ENCODE measurements at regions not wholly inside any gene's neighbourhood (a gene's known extent, or its start where the extent isn't known, plus 50 kb on each side); places are given as distances from the start of the nearest gene placed in this dataset.
A peak's percentile ranks its signal among the peaks of the same experiment; 100 is the strongest.

GRCh38 chr2:19119326-19120001, 239.0 kb downstream of the OSR1 start (continued):
- no peak for TF ChIP-seq ARID3A (IDR thresholded peaks at IDR 0.05; ENCODE audit: low read depth, low read length)

- Histone ChIP-seq H3K4me1 (ENCODE audit: insufficient read depth, low read length) (peaks cover 27% of the 10 kb centered on the region), H3K27ac (ENCODE audit: extremely low read length, insufficient read depth, low read length) (no peak overlapping the region), H3K4me3 (replicated peaks in 1 of 3; ENCODE audit: insufficient read depth in 1 of 3, low read depth in 2 of 3, low read length in 3 of 3) (no peak overlapping the region), H3K36me3 (replicated peaks in 1 of 2; ENCODE audit: control insufficient read depth in 1 of 2, insufficient read depth in 2 of 2, low read length in 2 of 2) (no peaks in the 10 kb centered on the region), H3K27me3 (ENCODE audit: control insufficient read depth in 1 of 2, insufficient read depth in 2 of 2, low read length in 2 of 2) (no peaks in the 10 kb centered on the region), H3K79me2 (ENCODE audit: insufficient read depth, low read length) (no peaks in the 10 kb centered on the region), H3K9ac (ENCODE audit: insufficient read depth, low read depth, low read length) (no peak overlapping the region), H4K20me1 (ENCODE audit: insufficient read depth, low read length) (no peaks in the 10 kb centered on the region), H2AFZ (ENCODE audit: low read length) (no peak overlapping the region), H3K4me2 (ENCODE audit: low read depth, low read length) (no peak overlapping the region), H3K9me3 (ENCODE audit: low read length) (no peaks in the 10 kb centered on the region)
- no TSS peak for BruUV-seq (replicated peaks)
- intact Hi-C loops (cut with micrococcal nuclease; ENCODE audit: unreplicated experiment) = loop anchor here (10.0 kb wide), 1 partner anchor 248 kb away; no protein-coding TSS in a partner anchor
- in situ Hi-C loops (cut with HindIII; ENCODE audit: extremely low pct_ligation_motif_present, low pct_unique_long_range_greater_than_20kb) = no loop called here
- ChIA-PET CTCF (ENCODE audit: low intra/inter-chr PET ratio, low total read pairs) (no interaction called here), POLR2A (no interaction called here)
- ATAC-seq = peak; percentile 60
- TF ChIP-seq NR0B2 (CRISPR knock-in tag; IDR thresholded peaks at IDR 0.05) = no peak
- TF ChIP-seq ZMAT3 (CRISPR knock-in tag; conservative IDR thresholded peaks at IDR 0.05) = no peak
- TF ChIP-seq ZBTB46 (CRISPR knock-in tag; IDR thresholded peaks at IDR 0.05; ENCODE audit: borderline replicate concordance) = no peak
- peak; percentile 45 for TF ChIP-seq CTCF (CRISPR knock-in tag; IDR thresholded peaks at IDR 0.05)
- TF ChIP-seq STAG1 (CRISPR knock-in tag; IDR thresholded peaks at IDR 0.05) = peak; percentile 42; the same call in 1 of the 2 replicates
- no peak for TF ChIP-seq PRDM4 (CRISPR knock-in tag; IDR thresholded peaks at IDR 0.05; ENCODE audit: borderline replicate concordance)
- no peak for TF ChIP-seq SRSF9 (IDR thresholded peaks at IDR 0.05; ENCODE audit: borderline replicate concordance, insufficient read depth, low read depth, low read length, poor library complexity, severe bottlenecking)
- TF ChIP-seq IRX3 (CRISPR knock-in tag; IDR thresholded peaks at IDR 0.05; ENCODE audit: borderline replicate concordance, low read depth) = no peak
- no peak for TF ChIP-seq SNAPC5 (CRISPR knock-in tag; IDR thresholded peaks at IDR 0.05; ENCODE audit: borderline replicate concordance)
- DNase-seq (ENCODE audit: low spot score) = no peak
- FAIRE-seq = no peak
- 21% methylated on average over 4 of the region's 4 CpGs for whole genome bisulfite sequencing (ENCODE audit: low lambda C conversion rate)
These were observed 241.5 kb downstream of the OSR1 start for GRCh38 chr2:19116918-19117317.
